ENCODE measurements at regions not wholly inside any gene's neighbourhood (a gene's known extent, or its start where the extent isn't known, plus 50 kb on each side); places are given as distances from the start of the nearest gene placed in this dataset.

DNA sequence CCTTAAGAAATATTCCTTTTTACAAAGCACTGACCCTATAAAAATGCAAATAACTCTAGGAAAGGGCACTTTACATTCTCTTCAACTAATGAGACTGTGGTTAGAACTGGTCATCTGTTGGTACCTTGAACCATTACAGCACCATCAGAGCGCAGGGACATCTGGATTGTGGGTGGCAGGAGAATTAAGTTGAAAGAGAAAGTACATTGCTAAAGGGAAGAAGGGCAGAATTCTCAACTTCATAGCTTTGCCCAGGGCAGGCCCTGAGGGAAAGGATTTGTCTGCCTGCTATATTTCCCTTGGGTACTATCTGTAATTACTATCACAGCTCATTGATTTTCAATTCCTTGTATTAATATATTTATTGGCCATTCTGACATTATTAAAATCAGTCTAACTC is 196.8 kb downstream of the KLF12 start:
- DNase-seq: no peak

GRCh38 chr13:73935991-73936390 is 198.2 kb downstream of the KLF12 start:
- DNase-seq: peak; percentile 76

DNA sequence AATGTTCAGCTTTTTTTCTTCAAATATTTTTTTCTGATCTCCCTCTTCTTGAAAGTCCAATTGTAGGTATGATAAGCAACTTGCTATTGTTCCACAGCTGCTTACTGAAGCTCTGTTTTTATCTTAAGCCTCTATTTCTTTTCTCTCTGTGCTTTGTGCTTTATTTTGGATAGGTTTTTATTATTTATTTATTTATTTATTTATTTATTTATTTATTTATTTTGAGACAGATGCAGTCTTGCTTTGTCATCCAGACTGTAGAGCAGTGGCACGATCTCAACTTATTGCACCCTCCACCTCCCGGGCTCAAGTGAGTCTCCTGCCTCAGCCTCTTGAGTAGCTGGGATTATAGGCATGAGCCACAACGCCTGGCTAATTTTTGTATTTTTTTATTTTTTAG is 199.4 kb downstream of the KLF12 start:
- DNase-seq: no peak

GRCh38 chr13:73934215-73934641 is 200.0 kb downstream of the KLF12 start:
- DNase-seq: no peak

GRCh38 chr13:73933795-73934194 is 200.4 kb downstream of the KLF12 start:
- no peak for DNase-seq

DNA sequence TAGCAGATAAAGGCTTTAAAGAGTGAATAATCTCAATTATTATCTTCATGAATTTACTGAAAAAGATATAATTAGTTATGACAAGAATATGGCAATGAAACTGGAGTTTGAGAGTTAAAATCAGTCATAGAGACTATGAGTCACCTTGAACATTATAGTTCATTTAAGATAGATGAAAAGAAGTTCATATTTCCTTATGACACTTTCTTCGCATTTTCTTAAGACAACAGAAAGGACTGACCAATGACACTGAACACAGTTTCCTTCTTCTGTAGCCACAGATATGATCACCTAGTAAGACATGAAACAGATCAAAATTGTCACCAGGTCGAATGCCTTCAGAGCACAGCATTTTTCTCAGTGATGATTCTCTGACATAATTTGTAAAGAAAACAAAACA is 202.1 kb downstream of the KLF12 start:
- DNase-seq: no peak

- DNase-seq: no peak
Observed at GRCh38 chr13:73929287-73929932, 204.8 kb downstream of the KLF12 start.

- no peak for DNase-seq
Observed at GRCh38 chr13:73924607-73925006, 209.6 kb downstream of the KLF12 start.

- DNase-seq: no peak
Observed at GRCh38 chr13:73922493-73923393, 211.5 kb downstream of the KLF12 start.

DNA sequence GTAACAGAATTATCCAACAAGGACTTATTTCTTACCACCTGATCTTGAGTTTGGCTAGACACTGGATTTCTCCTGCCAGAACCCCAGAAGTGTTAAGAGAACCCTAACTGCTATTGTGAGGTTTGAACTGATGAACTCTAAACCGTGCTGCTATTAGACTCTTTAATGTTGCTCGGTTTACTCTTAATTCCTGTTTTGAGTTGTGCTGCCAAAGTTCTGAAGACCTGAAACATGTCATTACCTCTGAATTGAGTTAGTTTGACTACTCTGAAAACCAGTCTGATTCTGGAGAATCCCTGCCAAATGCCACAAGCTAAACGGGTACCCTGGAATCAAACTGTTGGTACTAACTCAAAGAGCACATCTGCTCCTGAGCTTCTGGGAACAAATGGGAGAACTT is 215.5 kb downstream of the KLF12 start:
- no peak for DNase-seq

DNA sequence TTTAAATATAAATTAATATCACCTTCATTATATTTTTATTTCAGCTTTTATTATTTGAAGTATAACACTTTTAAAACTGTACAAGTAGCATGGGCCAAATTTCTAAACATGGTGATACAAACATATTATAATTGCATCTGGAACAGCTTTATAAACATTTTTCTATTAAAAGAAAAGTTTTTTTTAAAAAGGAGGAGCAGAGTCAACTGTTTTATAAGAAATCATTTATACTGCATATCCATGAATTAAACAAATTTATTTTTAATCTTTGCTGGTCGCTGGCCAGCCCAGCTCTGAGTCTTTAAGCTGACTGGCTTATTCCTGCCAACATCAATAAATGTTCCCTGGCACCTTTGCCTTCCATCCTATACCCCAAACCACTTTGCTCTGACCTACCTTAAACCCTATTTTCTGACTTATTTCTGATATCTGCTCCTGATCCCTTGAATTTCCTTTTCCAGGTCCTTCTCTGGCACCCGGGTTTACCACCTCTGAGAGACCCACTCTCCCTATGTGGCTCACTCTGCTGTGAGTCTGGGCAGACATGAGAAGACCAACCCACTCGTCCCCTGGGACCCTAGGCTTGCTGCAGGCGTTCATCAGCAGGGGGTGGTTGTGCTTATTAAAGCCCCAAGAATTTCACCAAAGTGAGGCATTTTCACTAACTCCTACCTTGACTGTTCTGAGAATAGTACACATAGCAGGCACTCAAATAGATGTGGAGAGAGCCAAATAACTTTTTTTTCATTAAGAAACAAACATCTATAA is 220.3 kb downstream of the KLF12 start:
- DNase-seq: no peak

GRCh38 chr13:73913079-73913740 is 221.0 kb downstream of the KLF12 start:
- DNase-seq: no peak

- no peak for DNase-seq
Observed at GRCh38 chr13:73911361-73911760, 222.8 kb downstream of the KLF12 start.

- DNase-seq: no peak
Observed at GRCh38 chr13:73910733-73911132, 223.5 kb downstream of the KLF12 start.

DNA sequence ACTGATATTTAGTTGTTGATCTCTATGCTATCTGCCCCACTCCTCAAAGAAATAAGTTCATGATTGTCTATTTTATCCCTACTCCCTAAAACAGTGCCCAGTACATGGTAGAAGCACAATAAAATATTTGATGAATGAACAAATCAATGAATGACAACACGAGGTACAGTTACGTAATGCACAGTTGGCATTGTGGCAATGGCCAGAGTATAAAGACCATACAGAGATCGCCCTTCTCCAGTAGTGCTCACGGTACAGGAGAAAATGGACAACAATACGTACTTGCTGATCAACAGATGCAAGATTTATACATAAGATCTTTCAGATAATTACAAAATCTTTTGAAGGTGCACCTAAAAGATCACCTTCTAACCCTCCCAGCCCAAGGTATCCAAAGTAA is 225.4 kb downstream of the KLF12 start:
- DNase-seq: no peak

- DNase-seq: no peak
Observed at GRCh38 chr13:73904625-73905024, 229.6 kb downstream of the KLF12 start.

DNA sequence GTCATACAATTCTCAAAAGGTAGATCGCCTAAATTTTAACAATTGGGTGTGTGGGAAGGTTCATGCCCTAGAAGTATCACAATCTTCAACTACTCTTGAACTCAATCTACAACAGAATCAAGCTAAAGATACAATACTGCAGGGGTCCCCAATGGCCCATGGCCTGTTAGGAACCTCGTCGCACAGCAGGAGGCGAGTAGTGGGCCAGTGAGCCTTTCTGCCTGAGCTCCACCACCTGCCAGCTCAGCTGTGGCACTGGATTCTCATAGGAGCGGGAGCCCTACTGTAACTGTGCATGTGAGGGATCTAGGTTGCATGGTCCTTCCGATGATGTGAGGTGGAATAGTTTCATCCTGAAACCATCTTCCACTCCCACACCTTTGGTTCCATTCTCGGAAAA is 230.6 kb downstream of the KLF12 start:
- no peak for DNase-seq

- DNase-seq: no peak
Observed at GRCh38 chr13:73902847-73903246, 231.4 kb downstream of the KLF12 start.

DNA sequence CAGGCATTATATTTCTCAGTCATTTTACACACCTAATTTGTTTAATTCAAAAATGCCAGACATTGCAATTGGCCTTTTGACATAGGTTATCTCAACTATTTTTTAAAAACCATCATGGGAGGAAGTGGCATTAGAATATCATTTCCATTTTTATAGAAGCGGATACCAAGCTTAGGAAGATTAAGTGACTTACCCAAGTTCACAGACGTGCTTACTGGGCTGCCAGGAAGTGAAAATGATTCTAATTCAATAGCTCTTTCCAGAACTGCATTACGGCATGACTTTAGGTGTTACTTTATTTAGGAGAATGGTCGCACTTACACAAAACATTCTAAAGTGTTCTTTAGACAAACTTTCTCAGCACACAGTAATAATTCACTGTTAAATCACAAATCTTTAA is 231.9 kb downstream of the KLF12 start:
- DNase-seq: no peak

DNA sequence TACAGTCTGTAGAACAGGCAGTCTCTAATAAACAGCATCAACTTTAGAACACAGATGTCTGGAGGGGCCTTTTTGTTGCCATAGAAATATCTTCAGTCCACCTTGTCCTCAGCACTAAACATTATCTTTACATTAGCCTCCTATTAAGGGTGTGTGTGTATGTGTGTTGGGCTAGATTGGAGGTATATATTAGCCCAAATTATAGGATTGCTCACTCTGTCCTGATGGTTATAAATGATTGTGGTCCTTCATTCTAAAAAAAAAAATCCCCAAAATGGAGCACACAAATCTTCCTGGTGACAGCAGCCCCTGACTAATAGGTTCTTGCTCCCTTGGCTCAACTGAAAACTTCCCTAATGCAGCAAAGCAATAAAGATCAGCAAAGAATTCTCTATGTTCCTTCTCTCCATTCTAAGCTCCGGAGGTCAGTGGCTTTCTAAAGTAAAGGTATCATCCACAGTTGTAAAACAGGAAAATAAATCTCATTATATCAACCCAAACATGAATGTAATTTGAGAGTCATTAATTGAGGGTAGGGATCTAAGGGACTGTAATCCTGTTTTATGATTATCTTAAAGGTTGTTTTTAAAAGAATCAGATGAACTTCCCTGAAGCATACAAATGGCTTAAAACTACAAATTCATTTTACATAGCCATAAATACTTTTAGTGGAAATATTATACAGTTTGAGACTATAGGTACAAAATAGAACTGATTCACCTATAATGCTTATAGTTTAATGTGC is 232.7 kb downstream of the KLF12 start:
- DNase-seq: no peak

GRCh38 chr13:73900591-73900990 is 233.6 kb downstream of the KLF12 start:
- no peak for DNase-seq

Data from muscle of arm (tissue), 1 donor.